Panc1 (cell line): ENCODE measurements at regions not wholly inside any gene's neighbourhood (a gene's known extent, or its start where the extent isn't known, plus 50 kb on each side); places are given as distances from the start of the nearest gene placed in this dataset.

Experiments
- ATAC-seq: fragments of 200-7000 bp; cut with Tn5 transposase; 2 replicates; pipeline ENCODE4 v1.9.1; 2020; ENCODE audit warnings: mild to moderate bottlenecking, moderate library complexity
- BruUV-seq: library from RNA; stranded (reverse); fragments of 400-500 nt; replicated peaks from 2 replicates; lab custom pipeline; 2021; lab: Mats Ljungman, UMichigan
- CTCF ChIA-PET: fragments of 300-600 bp; sonication (Branson Sonifier 250); formaldehyde crosslinking; loops from one replicate; lab custom pipeline; 2022; ENCODE audit warnings: antibody characterized with exemption; lab: Charles Lee
- POLR2A ChIA-PET: fragments of 300-600 bp; sonication (Branson Sonifier 250); formaldehyde crosslinking; loops from one replicate; lab custom pipeline; 2022; ENCODE audit warnings: antibody characterized with exemption; lab: Charles Lee
- DNase-seq: peaks from one replicate; pipeline ENCODE4 v3.0.0-alpha.2; 2010; ENCODE audit warnings: low read depth, low spot score
- H3K27ac ChIP-seq: 2 replicates; pipeline ENCODE4 v1.5.1; 2011; ENCODE audit warnings: mild to moderate bottlenecking, low read length, inconsistent platforms
- H3K27me3 ChIP-seq: fragments of 200-500 bp; sonication (Bioruptor generic); 2 replicates; pipeline ENCODE4 v1.6.0; 2014; ENCODE audit warnings: low read length, inconsistent platforms; ENCODE audit not compliant: control insufficient read depth, insufficient read depth
- H3K36me3 ChIP-seq: fragments of 200-500 bp; sonication (Bioruptor generic); 2 replicates; pipeline ENCODE4 v1.5.1; 2014; ENCODE audit warnings: inconsistent platforms, mild to moderate bottlenecking, low read length, moderate library complexity; ENCODE audit not compliant: control insufficient read depth, insufficient read depth
- H3K4me1 ChIP-seq: 2 replicates; pipeline ENCODE4 v1.5.1; 2011; ENCODE audit warnings: inconsistent platforms, mild to moderate bottlenecking, low read length, moderate library complexity; ENCODE audit not compliant: control insufficient read depth, insufficient read depth
- H3K4me3 ChIP-seq, 2 experiments: 2 replicates each; pipeline ENCODE4 v1.5.1; 2011 to 2012; ENCODE audit warnings: low read depth in 2 of 2, low read length in 2 of 2, mild to moderate bottlenecking in 2 of 2, inconsistent platforms in 1 of 2, moderate library complexity in 1 of 2
- H3K9me3 ChIP-seq: fragments of 200-500 bp; sonication (Bioruptor generic); 2 replicates; pipeline ENCODE4 v1.5.1; 2014; ENCODE audit warnings: low read depth, mild to moderate bottlenecking, inconsistent platforms, low read length, moderate library complexity; ENCODE audit not compliant: control insufficient read depth, insufficient read depth
- POLR2AphosphoS5 ChIP-seq: IDR thresholded peaks from 2 replicates; pipeline ENCODE4 v1.6.1; 2012; ENCODE audit warnings: mild to moderate bottlenecking, low read depth, low read length, moderate library complexity
- SIN3A ChIP-seq: IDR thresholded peaks from 2 replicates; pipeline ENCODE4 v1.6.1; 2012; ENCODE audit warnings: low read depth, mild to moderate bottlenecking, low read length, moderate library complexity, borderline replicate concordance; ENCODE audit not compliant: insufficient read depth
- TCF7L2 ChIP-seq: IDR thresholded peaks from 2 replicates; pipeline ENCODE4 v1.6.1; 2011; ENCODE audit warnings: mild to moderate bottlenecking, low read depth, low read length, inconsistent platforms
- in situ Hi-C: cut with HindIII; loops from 2 replicates; pipeline ENCODE4 v1.10.0; 2016; ENCODE audit warnings: low sequenced_read_pairs, low pct_unique_long_range_greater_than_20kb
- intact Hi-C: fragments of 100-400 bp; cut with micrococcal nuclease; formaldehyde crosslinking; loops from one replicate; pipeline ENCODE4 v1.10.0; 2022; ENCODE audit not compliant: unreplicated experiment
- TF ChIP-seq, protein P1 (sequence below): fragments of 450-650 bp; IDR thresholded peaks from 2 replicates; pipeline ENCODE4 v1.5.1; 2017; ENCODE audit warnings: mild to moderate bottlenecking
- TF ChIP-seq, protein P2 (sequence below), 2 experiments: IDR thresholded peaks; 2 replicates each; pipeline ENCODE4 v1.6.1; 2011 to 2012; ENCODE audit warnings: low read depth in 2 of 2, control low read depth in 1 of 2, low read length in 1 of 2, mild to moderate bottlenecking in 1 of 2, moderate library complexity in 1 of 2; ENCODE audit not compliant: insufficient read depth in 1 of 2

DNA sequence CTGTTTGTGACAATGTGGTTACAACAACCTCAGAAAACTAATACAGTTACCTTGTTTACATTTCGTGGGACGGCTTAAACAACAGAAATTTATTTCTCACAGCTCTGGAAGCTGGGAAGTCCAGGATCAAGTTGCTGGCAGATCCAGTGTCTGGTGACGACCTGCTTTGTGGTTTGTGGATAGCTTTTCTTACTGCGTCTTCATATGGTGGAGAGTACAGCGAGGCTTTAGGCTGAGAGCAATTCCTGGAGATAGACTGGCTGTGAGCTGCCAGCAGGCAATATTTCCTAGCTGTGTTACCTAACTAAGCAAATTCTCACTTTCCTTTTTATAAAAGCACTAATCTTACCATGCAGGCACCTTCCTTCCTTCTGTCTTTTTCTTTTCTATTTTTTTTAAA is 1203.5 kb upstream of the PRR20A start:
- in situ Hi-C loops, result no loop called here
- ATAC-seq (no peak), DNase-seq (no peak)
- H3K36me3 ChIP-seq, result no peaks in the 10 kb centered on the region
- no peak overlapping the region for H3K27ac ChIP-seq
- TF ChIP-seq, protein P1, sequence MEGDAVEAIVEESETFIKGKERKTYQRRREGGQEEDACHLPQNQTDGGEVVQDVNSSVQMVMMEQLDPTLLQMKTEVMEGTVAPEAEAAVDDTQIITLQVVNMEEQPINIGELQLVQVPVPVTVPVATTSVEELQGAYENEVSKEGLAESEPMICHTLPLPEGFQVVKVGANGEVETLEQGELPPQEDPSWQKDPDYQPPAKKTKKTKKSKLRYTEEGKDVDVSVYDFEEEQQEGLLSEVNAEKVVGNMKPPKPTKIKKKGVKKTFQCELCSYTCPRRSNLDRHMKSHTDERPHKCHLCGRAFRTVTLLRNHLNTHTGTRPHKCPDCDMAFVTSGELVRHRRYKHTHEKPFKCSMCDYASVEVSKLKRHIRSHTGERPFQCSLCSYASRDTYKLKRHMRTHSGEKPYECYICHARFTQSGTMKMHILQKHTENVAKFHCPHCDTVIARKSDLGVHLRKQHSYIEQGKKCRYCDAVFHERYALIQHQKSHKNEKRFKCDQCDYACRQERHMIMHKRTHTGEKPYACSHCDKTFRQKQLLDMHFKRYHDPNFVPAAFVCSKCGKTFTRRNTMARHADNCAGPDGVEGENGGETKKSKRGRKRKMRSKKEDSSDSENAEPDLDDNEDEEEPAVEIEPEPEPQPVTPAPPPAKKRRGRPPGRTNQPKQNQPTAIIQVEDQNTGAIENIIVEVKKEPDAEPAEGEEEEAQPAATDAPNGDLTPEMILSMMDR, result no peak
- no peak for TF ChIP-seq POLR2AphosphoS5
- TF ChIP-seq, protein P2, sequence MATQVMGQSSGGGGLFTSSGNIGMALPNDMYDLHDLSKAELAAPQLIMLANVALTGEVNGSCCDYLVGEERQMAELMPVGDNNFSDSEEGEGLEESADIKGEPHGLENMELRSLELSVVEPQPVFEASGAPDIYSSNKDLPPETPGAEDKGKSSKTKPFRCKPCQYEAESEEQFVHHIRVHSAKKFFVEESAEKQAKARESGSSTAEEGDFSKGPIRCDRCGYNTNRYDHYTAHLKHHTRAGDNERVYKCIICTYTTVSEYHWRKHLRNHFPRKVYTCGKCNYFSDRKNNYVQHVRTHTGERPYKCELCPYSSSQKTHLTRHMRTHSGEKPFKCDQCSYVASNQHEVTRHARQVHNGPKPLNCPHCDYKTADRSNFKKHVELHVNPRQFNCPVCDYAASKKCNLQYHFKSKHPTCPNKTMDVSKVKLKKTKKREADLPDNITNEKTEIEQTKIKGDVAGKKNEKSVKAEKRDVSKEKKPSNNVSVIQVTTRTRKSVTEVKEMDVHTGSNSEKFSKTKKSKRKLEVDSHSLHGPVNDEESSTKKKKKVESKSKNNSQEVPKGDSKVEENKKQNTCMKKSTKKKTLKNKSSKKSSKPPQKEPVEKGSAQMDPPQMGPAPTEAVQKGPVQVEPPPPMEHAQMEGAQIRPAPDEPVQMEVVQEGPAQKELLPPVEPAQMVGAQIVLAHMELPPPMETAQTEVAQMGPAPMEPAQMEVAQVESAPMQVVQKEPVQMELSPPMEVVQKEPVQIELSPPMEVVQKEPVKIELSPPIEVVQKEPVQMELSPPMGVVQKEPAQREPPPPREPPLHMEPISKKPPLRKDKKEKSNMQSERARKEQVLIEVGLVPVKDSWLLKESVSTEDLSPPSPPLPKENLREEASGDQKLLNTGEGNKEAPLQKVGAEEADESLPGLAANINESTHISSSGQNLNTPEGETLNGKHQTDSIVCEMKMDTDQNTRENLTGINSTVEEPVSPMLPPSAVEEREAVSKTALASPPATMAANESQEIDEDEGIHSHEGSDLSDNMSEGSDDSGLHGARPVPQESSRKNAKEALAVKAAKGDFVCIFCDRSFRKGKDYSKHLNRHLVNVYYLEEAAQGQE (IDR thresholded peaks at IDR 0.05; ENCODE audit: insufficient read depth in 1 of 2, low read depth in 2 of 2, low read length in 1 of 2), result no peak
- no peak for TF ChIP-seq TCF7L2
- TF ChIP-seq SIN3A, result no peak
- H3K9me3 ChIP-seq, result no peaks in the 10 kb centered on the region
- ChIA-PET POLR2A (no interaction called here), CTCF (no interaction called here)
- no peaks in the 10 kb centered on the region for H3K27me3 ChIP-seq
- no peak overlapping the region for H3K4me3 ChIP-seq
- intact Hi-C loops, result no loop called here
- no peaks in the 10 kb centered on the region for H3K4me1 ChIP-seq
- BruUV-seq, result no TSS peak

DNA sequence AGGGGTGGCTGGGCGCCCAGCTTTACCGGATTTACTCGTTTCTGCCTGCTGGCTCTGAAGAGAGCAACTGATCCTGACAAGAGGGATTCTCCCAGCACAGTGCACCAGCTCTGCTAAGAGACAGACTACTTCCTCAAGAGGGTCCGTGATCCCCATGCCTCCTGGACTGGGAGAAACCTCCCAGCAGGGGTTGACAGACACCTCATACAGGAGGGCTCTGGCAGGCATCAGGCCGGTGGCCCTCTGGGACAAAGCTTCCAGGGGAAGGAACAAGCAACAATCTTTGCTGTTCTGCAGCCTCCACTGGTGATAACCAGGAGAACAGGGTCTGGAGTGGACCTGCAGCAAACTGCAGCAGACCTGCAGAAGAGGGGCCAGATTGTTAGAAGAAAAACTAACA is 1192.5 kb upstream of the PRR20A start:
- Histone ChIP-seq H3K36me3 (no peaks in the 10 kb centered on the region), H3K27me3 (no peaks in the 10 kb centered on the region), H3K27ac (no peak overlapping the region), H3K4me3 (no peak overlapping the region), H3K4me1 (no peaks in the 10 kb centered on the region), H3K9me3 (no peaks in the 10 kb centered on the region)
- POLR2A ChIA-PET, result no interaction called here
- CTCF ChIA-PET, result no interaction called here
- no peak for DNase-seq
- TF ChIP-seq, protein P2 (IDR thresholded peaks at IDR 0.05; ENCODE audit: insufficient read depth in 1 of 2, low read depth in 2 of 2, low read length in 1 of 2), result no peak
- TF ChIP-seq TCF7L2 (no peak), POLR2AphosphoS5 (no peak), SIN3A (no peak)
- TF ChIP-seq, protein P1, result no peak
- ATAC-seq, result no peak
- intact Hi-C loops, result no loop called here
- in situ Hi-C loops, result no loop called here
- no TSS peak for BruUV-seq
